ENCODE measurements at regions not wholly inside any gene's neighbourhood (a gene's known extent, or its start where the extent isn't known, plus 50 kb on each side); places are given as distances from the start of the nearest gene placed in this dataset.

- no peak for DNase-seq
Observed at GRCh38 chr9:115632391-115632790, 514.4 kb upstream of the TNC start.

- no peak for DNase-seq
Observed at GRCh38 chr9:115633104-115633503, 515.1 kb upstream of the TNC start.

- no peak for DNase-seq
Observed at GRCh38 chr9:115635680-115636383, 517.8 kb upstream of the PAPPA start.

- DNase-seq, result no peak
Observed at GRCh38 chr9:115636596-115636995, 517.0 kb upstream of the PAPPA start.

GRCh38 chr9:115637661-115638060 is 515.9 kb upstream of the PAPPA start:
- no peak for DNase-seq

GRCh38 chr9:115640887-115641286 is 512.7 kb upstream of the PAPPA start:
- no peak for DNase-seq

- DNase-seq, result no peak
Observed at GRCh38 chr9:115642285-115642684, 511.3 kb upstream of the PAPPA start.

- DNase-seq, result no peak
Observed at GRCh38 chr9:115643948-115644727, 509.5 kb upstream of the PAPPA start.

- DNase-seq, result no peak
Observed at GRCh38 chr9:115649991-115650472, 503.6 kb upstream of the PAPPA start.

GRCh38 chr9:115650768-115651167 is 502.8 kb upstream of the PAPPA start:
- no peak for DNase-seq

- no peak for DNase-seq
Observed at GRCh38 chr9:115651461-115651860, 502.1 kb upstream of the PAPPA start.

- no peak for DNase-seq
Observed at GRCh38 chr9:115653171-115653606, 500.4 kb upstream of the PAPPA start.

- DNase-seq, result no peak
Observed at GRCh38 chr9:115657695-115658094, 495.9 kb upstream of the PAPPA start.

- no peak for DNase-seq
Observed at GRCh38 chr9:115665519-115665918, 488.1 kb upstream of the PAPPA start.

- no peak for DNase-seq
Observed at GRCh38 chr9:115668521-115668920, 485.1 kb upstream of the PAPPA start.

GRCh38 chr9:115671236-115671962 is 482.2 kb upstream of the PAPPA start:
- DNase-seq, result no peak

- no peak for DNase-seq
Observed at GRCh38 chr9:115671963-115672305, 481.7 kb upstream of the PAPPA start.

GRCh38 chr9:115672477-115673316 is 480.9 kb upstream of the PAPPA start:
- no peak for DNase-seq

GRCh38 chr9:115673599-115673998 is 480.0 kb upstream of the PAPPA start:
- no peak for DNase-seq

GRCh38 chr9:115674091-115674490 is 479.5 kb upstream of the PAPPA start:
- DNase-seq, result no peak

GRCh38 chr9:115675834-115676233 is 477.8 kb upstream of the PAPPA start:
- no peak for DNase-seq

GRCh38 chr9:115680231-115680630 is 473.4 kb upstream of the PAPPA start:
- DNase-seq, result no peak

GRCh38 chr9:115681585-115681984 is 472.0 kb upstream of the PAPPA start:
- no peak for DNase-seq
